Activated T-cell treated with anti-CD3 and anti-CD28 coated beads, Interleukin-2, amount 50 U/mL, for 72 hours (primary cell): ENCODE measurements at regions not wholly inside any gene's neighbourhood (a gene's known extent, or its start where the extent isn't known, plus 50 kb on each side); places are given as distances from the start of the nearest gene placed in this dataset.

Source experiments
- ATAC-seq, 2 donors: fragments of 150-1000 bp; cut with Tn5 transposase; replicated peaks in 1 of 2; 2 replicates each; pipeline ENCODE4 v1.10.0; 2021; ENCODE audit warnings: moderate library complexity in 2 of 2, mild to moderate bottlenecking in 1 of 2
- DNase-seq, 2 donors: peaks; one replicate each; pipeline ENCODE4 v3.0.0; 2021 to 2022; ENCODE audit warnings: mixed read lengths in 1 of 2
- H3K27ac Mint-ChIP-seq: one replicate; pipeline ENCODE4 v1.8.0; 2022; ENCODE audit warnings: mild to moderate bottlenecking, moderate library complexity, mixed read lengths
- H3K27me3 Mint-ChIP-seq: one replicate; pipeline ENCODE4 v1.8.0; 2022; ENCODE audit warnings: low read depth, mixed read lengths
- H3K36me3 Mint-ChIP-seq, 2 donors: one replicate each; pipeline ENCODE4 v1.8.0; 2022; ENCODE audit warnings: mixed read lengths in 2 of 2, mild to moderate bottlenecking in 1 of 2; ENCODE audit not compliant: insufficient read depth in 2 of 2
- H3K4me1 Mint-ChIP-seq: one replicate; pipeline ENCODE4 v1.8.0; 2022; ENCODE audit warnings: low read depth, mixed read lengths
- H3K4me3 Mint-ChIP-seq, 2 donors: one replicate each; pipeline ENCODE4 v1.8.0; 2022; ENCODE audit warnings: mild to moderate bottlenecking in 2 of 2, mixed read lengths in 2 of 2, moderate library complexity in 2 of 2
- H3K9me3 Mint-ChIP-seq, 2 donors: one replicate each; pipeline ENCODE4 v1.8.0; 2022; ENCODE audit warnings: mixed read lengths in 2 of 2

GRCh38 chr1:60402216-60402615 lies 328.6 kb upstream of the C1orf87 start:
- no peaks in the 10 kb centered on the region for H3K27me3 Mint-ChIP-seq
- peaks cover 0 to 3% of the 10 kb centered on the region in 2 donors for H3K9me3 Mint-ChIP-seq
- no peak overlapping the region for H3K27ac Mint-ChIP-seq
- DNase-seq (no peak), ATAC-seq (no peak)
- no peaks in the 10 kb centered on the region for H3K4me1 Mint-ChIP-seq
- no peaks in the 10 kb centered on the region for H3K36me3 Mint-ChIP-seq
- H3K4me3 Mint-ChIP-seq: no peak overlapping the region

- Mint-ChIP-seq H3K4me3 (no peak overlapping the region), H3K36me3 (no peaks in the 10 kb centered on the region), H3K27ac (no peak overlapping the region), H3K4me1 (no peaks in the 10 kb centered on the region), H3K9me3 (no peaks in the 10 kb centered on the region), H3K27me3 (no peaks in the 10 kb centered on the region)
- no peak for DNase-seq
- ATAC-seq: no peak
These were observed 320.9 kb upstream of the C1orf87 start for GRCh38 chr1:60394436-60394835.

DNA sequence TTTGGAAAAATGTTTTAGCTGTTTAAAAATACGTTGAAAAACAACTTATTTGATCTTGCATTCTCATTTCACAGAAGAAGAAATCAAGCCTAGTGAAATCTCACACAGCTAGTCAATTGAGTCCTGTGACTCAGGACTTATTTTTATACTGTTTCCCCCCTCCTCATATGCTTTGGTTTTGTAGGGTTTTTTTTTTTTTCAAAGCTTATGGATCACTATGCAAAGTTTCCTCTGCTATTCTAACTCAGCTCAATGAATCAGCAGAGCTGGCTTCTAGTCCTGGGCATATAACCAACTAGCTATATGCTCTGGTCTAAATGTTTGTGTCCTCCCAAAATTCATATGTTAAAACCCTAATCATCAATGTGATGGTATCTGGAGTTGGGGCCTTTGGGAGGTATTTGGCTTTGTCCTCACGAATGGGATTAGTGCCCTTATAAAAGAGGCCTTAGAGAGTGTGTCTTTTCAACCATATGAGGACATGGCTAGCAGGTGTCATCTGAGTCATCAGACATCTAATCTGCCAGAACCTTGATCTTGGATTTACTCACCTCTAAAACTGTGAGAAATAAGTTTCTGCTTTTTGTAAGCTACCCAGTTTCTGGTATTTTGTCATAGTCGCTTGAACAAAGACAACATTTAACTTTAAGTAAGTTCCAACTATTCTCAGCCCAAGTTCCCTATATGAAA lies 317.2 kb upstream of the C1orf87 start:
- no peaks in the 10 kb centered on the region for H3K9me3 Mint-ChIP-seq
- H3K27me3 Mint-ChIP-seq: no peaks in the 10 kb centered on the region
- DNase-seq (no peak), ATAC-seq (peak; percentile 44 to 76)
- H3K4me3 Mint-ChIP-seq: peak overlapping the region in 1 of 2 donors; percentile 10
- no peaks in the 10 kb centered on the region for H3K36me3 Mint-ChIP-seq
- H3K27ac Mint-ChIP-seq: peak overlapping the region; percentile 3
- H3K4me1 Mint-ChIP-seq: no peaks in the 10 kb centered on the region

- Mint-ChIP-seq H3K9me3 (no peaks in the 10 kb centered on the region), H3K27me3 (no peaks in the 10 kb centered on the region), H3K27ac (no peak overlapping the region)
These were observed 314.8 kb upstream of the C1orf87 start for GRCh38 chr1:60388092-60388987.

DNA sequence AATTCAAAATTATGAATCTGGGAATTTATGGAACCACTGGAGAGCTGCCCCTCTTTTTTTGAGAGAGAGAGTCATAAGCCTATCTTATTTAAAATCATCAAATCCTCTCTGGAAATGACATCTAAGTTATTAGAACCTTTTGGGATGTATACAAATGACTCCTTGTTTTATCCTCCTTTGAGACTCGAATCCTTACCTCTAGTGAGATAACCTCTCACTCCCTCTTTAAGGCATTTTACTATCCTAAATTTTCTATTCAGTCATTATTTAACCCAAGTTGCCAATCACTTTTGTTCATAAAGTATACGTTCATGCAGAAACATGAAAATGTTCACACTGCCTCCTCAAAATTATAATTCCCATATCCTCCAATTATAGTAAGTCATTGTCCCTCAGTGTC lies 313.6 kb upstream of the C1orf87 start:
- Mint-ChIP-seq H3K4me1 (no peaks in the 10 kb centered on the region), H3K36me3 (no peaks in the 10 kb centered on the region), H3K27ac (no peak overlapping the region), H3K9me3 (no peaks in the 10 kb centered on the region), H3K4me3 (no peak overlapping the region), H3K27me3 (no peaks in the 10 kb centered on the region)
- DNase-seq (no peak), ATAC-seq (no peak)

More at GRCh38 chr1:60388092-60388987, 314.8 kb upstream of the C1orf87 start:
- H3K36me3 Mint-ChIP-seq: no peaks in the 10 kb centered on the region
- no peaks in the 10 kb centered on the region for H3K4me1 Mint-ChIP-seq
- ATAC-seq (no peak), DNase-seq (no peak)
- H3K4me3 Mint-ChIP-seq: no peak overlapping the region

- no peaks in the 10 kb centered on the region for H3K9me3 Mint-ChIP-seq
- no peaks in the 10 kb centered on the region for H3K27me3 Mint-ChIP-seq
- no peak overlapping the region for H3K4me3 Mint-ChIP-seq
- DNase-seq (no peak), ATAC-seq (no peak)
- no peak overlapping the region for H3K27ac Mint-ChIP-seq
- H3K4me1 Mint-ChIP-seq: no peaks in the 10 kb centered on the region
- no peaks in the 10 kb centered on the region for H3K36me3 Mint-ChIP-seq
These were observed 312.7 kb upstream of the C1orf87 start for GRCh38 chr1:60386249-60386648.

DNA sequence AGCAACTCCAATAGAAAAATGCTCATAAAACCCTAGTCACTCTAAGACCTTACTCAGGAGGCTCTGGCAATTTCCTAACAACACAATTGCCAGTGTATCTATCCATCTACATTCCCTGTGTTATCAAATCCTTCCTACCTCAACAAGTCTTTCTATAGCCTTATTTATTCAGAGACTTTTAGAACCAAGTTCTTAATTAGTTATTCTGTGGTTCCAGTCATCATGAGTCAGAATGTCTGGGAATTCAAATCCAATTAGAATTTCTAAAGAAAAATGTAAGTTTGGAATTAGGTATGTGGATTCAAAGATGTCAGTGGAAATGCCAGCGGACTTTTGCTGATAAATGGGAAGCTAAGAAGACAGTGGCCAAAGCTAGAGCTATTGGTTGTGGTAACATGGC lies 302.6 kb upstream of the C1orf87 start:
- no peak for DNase-seq
- H3K36me3 Mint-ChIP-seq: no peaks in the 10 kb centered on the region
- no peak for ATAC-seq
- no peak overlapping the region for H3K4me3 Mint-ChIP-seq
- no peaks in the 10 kb centered on the region for H3K27me3 Mint-ChIP-seq
- no peaks in the 10 kb centered on the region for H3K4me1 Mint-ChIP-seq
- no peak overlapping the region for H3K27ac Mint-ChIP-seq
- H3K9me3 Mint-ChIP-seq: peaks cover 2 to 5% of the 10 kb centered on the region in 2 donors

DNA sequence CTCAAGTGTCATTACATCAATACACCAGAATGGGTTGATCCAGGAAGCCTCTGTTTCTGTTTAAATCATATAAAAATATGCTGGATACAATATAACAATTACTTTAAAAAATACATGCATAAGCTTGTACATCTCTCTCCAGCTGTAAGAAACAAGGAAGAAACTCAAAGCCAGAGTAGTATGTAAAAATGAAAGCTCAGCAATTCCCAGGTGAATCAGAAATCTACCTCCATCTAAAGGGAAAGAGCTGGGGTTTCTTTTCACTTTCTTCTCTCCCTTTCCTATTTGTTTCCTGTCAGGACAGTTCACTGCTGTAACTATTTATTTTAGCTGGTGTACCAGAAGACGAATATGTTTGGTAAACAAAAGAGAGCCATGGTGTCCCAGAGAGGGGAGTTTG lies 301.0 kb upstream of the C1orf87 start:
- DNase-seq: no peak
- no peaks in the 10 kb centered on the region for H3K27me3 Mint-ChIP-seq
- H3K4me1 Mint-ChIP-seq: no peaks in the 10 kb centered on the region
- peaks cover 2 to 5% of the 10 kb centered on the region in 2 donors for H3K9me3 Mint-ChIP-seq
- no peak for ATAC-seq
- no peaks in the 10 kb centered on the region for H3K36me3 Mint-ChIP-seq
- no peak overlapping the region for H3K27ac Mint-ChIP-seq
- H3K4me3 Mint-ChIP-seq: no peak overlapping the region

DNA sequence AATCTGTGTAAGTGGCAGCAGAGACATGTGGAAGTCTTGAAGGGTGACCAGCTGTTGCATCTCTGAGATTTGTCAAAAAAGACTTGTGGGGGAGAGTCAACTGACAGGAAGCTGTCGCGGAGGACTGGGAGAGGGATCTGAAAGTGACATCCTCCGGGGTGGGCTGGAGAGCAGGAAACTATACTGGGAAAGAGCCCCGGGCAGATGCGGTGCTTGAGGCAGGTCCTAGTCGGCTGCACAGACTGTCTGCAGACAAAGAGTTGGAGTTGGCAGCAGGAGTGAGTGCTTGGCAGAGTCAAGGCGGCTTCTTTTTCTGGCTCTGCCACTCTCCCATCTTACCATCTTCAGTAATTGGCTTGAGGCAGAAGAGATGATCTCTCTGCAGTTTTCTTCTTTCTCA lies 294.0 kb upstream of the C1orf87 start:
- no peaks in the 10 kb centered on the region for H3K27me3 Mint-ChIP-seq
- no peak for DNase-seq
- no peaks in the 10 kb centered on the region for H3K36me3 Mint-ChIP-seq
- H3K4me1 Mint-ChIP-seq: no peaks in the 10 kb centered on the region
- ATAC-seq: no peak
- H3K27ac Mint-ChIP-seq: no peak overlapping the region
- no peak overlapping the region for H3K4me3 Mint-ChIP-seq
- peaks cover 0 to 3% of the 10 kb centered on the region in 2 donors for H3K9me3 Mint-ChIP-seq

GRCh38 chr1:60359431-60359830 lies 285.9 kb upstream of the C1orf87 start:
- no peaks in the 10 kb centered on the region for H3K4me1 Mint-ChIP-seq
- H3K9me3 Mint-ChIP-seq: peaks cover 2% of the 10 kb centered on the region in 2 donors
- H3K4me3 Mint-ChIP-seq: no peak overlapping the region
- DNase-seq (no peak), ATAC-seq (no peak)
- no peaks in the 10 kb centered on the region for H3K27me3 Mint-ChIP-seq
- no peak overlapping the region for H3K27ac Mint-ChIP-seq
- no peaks in the 10 kb centered on the region for H3K36me3 Mint-ChIP-seq

- no peaks in the 10 kb centered on the region for H3K4me1 Mint-ChIP-seq
- ATAC-seq: no peak
- H3K27me3 Mint-ChIP-seq: no peaks in the 10 kb centered on the region
- H3K4me3 Mint-ChIP-seq: no peak overlapping the region
- no peak for DNase-seq
- H3K27ac Mint-ChIP-seq: no peak overlapping the region
- no peaks in the 10 kb centered on the region for H3K9me3 Mint-ChIP-seq
- no peaks in the 10 kb centered on the region for H3K36me3 Mint-ChIP-seq
These were observed 277.0 kb upstream of the C1orf87 start for GRCh38 chr1:60350531-60350930.

GRCh38 chr1:60348884-60349283 lies 275.3 kb upstream of the C1orf87 start:
- Mint-ChIP-seq H3K36me3 (no peaks in the 10 kb centered on the region), H3K4me3 (no peak overlapping the region), H3K9me3 (no peaks in the 10 kb centered on the region), H3K4me1 (no peaks in the 10 kb centered on the region), H3K27me3 (no peaks in the 10 kb centered on the region), H3K27ac (no peak overlapping the region)
- no peak for ATAC-seq
- DNase-seq: no peak

DNA sequence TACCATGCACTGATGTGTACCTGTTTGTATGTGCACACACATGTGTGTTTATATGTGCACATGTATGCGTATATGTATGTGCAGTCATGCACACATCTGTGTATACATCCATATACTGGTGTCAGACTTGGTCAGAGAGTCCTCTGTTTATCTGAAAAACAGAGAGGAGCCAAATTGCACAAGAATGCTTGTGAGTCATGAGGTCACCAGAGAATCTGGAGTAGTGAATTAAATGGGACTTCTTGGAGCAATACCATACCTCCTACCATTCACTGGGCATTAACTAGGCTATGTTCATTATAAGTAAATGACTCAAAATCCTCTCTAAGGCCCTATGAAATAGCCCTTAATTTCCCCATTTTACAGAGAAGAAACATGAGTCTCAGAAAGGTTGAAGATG lies 272.1 kb upstream of the C1orf87 start:
- Mint-ChIP-seq H3K36me3 (no peaks in the 10 kb centered on the region), H3K9me3 (no peaks in the 10 kb centered on the region), H3K4me3 (no peak overlapping the region), H3K27me3 (no peaks in the 10 kb centered on the region), H3K4me1 (no peaks in the 10 kb centered on the region), H3K27ac (no peak overlapping the region)
- no peak for DNase-seq
- ATAC-seq: no peak
